Adrenal gland (tissue), 5 donors: ENCODE measurements at regions not wholly inside any gene's neighbourhood (a gene's known extent, or its start where the extent isn't known, plus 50 kb on each side); places are given as distances from the start of the nearest gene placed in this dataset.

Experiments
- CTCF ChIP-seq, 6 experiments: fragments of 450-650 bp in 4 of 6; fragments of 200-600 bp in 2 of 6; sonication (generic) in 1 of 6; IDR thresholded peaks; 1 replicate in 5 of 6; 2 replicates in 1 of 6; pipeline versions ENCODE4 v1.5.1 to v1.8.0; 2016 to 2021; ENCODE audit warnings: antibody characterized with exemption in 6 of 6, mild to moderate bottlenecking in 2 of 6, moderate library complexity in 1 of 6
- POLR2A ChIP-seq, 2 donors: fragments of 450-650 bp; IDR thresholded peaks; one replicate each; pipeline ENCODE4 v1.6.1; 2017; ENCODE audit warnings: antibody characterized with exemption in 2 of 2, mild to moderate bottlenecking in 2 of 2, moderate library complexity in 1 of 2
- donor health status: DM: no; HTN: no; CAD: no.

GRCh38 chr1:5720484-5720883, 271.7 kb downstream of the NPHP4 start:
- no peak for TF ChIP-seq POLR2A (IDR thresholded peaks at IDR 0.05)
- TF ChIP-seq CTCF (IDR thresholded peaks at IDR 0.05), result no peak
